DOHH2 (cell line): ENCODE measurements at regions not wholly inside any gene's neighbourhood (a gene's known extent, or its start where the extent isn't known, plus 50 kb on each side); places are given as distances from the start of the nearest gene placed in this dataset.

Experiments
- CTCF ChIP-seq: fragments of 200-600 bp; sonication (generic); IDR thresholded peaks from one replicate; pipeline ENCODE4 v1.5.1; 2014; ENCODE audit warnings: antibody characterized with exemption, mild to moderate bottlenecking, low read depth, low read length; ENCODE audit not compliant: poor library complexity, severe bottlenecking
- EZH2phosphoT487 ChIP-seq: fragments of 200-600 bp; sonication (generic); IDR thresholded peaks from 2 replicates; pipeline ENCODE4 v1.6.1; 2017; ENCODE audit warnings: borderline replicate concordance, mild to moderate bottlenecking, antibody characterized with exemption, low read length, moderate library complexity, mixed read lengths

DNA sequence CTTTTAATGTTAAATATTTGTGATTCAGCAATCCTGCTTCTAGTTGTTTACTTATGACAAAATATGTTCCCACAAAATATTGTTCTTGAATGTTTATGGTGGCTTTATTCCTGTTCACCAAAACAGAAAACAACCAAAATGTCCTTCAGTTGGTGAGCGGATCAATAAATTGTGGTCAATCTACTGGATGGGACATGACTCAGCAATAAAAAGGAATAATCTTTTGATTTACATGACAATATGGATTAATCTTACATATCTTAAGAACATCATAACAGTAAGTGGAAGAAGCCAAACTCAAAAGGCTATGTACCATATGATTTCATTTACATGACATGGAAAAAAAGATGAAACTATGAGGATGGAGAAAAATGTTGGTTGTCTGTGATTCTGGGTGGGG, 691.3 kb upstream of the GHITM start:
- TF ChIP-seq CTCF (no peak), EZH2phosphoT487 (no peak)
